ENCODE measurements at regions not wholly inside any gene's neighbourhood (a gene's known extent, or its start where the extent isn't known, plus 50 kb on each side); places are given as distances from the start of the nearest gene placed in this dataset.

DNA sequence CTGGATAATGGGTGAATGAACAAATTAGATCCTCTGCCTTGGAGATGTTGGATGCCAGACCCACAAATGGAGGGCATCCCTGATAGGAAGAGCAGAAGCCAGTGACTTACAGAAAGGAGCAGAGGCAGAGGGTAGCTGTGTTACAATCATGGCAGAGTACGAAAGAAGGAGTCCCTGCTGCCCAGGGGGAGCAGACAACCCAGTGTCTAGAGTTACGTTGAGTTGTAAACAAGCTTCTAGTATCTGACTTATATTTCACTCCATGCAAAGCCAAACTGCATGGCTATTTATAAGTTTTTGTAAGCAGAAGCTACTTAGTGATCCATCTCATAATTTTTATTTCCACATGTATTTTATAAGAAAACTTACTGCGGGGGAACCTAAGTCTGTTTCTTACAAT lies 56.2 kb upstream of the A1CF start:
- TF ChIP-seq, protein P1, sequence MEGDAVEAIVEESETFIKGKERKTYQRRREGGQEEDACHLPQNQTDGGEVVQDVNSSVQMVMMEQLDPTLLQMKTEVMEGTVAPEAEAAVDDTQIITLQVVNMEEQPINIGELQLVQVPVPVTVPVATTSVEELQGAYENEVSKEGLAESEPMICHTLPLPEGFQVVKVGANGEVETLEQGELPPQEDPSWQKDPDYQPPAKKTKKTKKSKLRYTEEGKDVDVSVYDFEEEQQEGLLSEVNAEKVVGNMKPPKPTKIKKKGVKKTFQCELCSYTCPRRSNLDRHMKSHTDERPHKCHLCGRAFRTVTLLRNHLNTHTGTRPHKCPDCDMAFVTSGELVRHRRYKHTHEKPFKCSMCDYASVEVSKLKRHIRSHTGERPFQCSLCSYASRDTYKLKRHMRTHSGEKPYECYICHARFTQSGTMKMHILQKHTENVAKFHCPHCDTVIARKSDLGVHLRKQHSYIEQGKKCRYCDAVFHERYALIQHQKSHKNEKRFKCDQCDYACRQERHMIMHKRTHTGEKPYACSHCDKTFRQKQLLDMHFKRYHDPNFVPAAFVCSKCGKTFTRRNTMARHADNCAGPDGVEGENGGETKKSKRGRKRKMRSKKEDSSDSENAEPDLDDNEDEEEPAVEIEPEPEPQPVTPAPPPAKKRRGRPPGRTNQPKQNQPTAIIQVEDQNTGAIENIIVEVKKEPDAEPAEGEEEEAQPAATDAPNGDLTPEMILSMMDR (IDR thresholded peaks at IDR 0.05), result no peak
- no peak for TF ChIP-seq POLR2AphosphoS5 (IDR thresholded peaks at IDR 0.05; ENCODE audit: low read depth, low read length)
- TF ChIP-seq SIN3A (IDR thresholded peaks at IDR 0.05; ENCODE audit: borderline replicate concordance, insufficient read depth, low read depth, low read length), result no peak
- no peak for TF ChIP-seq REST (IDR thresholded peaks at IDR 0.05; ENCODE audit: insufficient read depth in 1 of 2, low read depth in 2 of 2, low read length in 1 of 2)
